Amniotic stem cell (primary cell): ENCODE measurements at regions not wholly inside any gene's neighbourhood (a gene's known extent, or its start where the extent isn't known, plus 50 kb on each side); places are given as distances from the start of the nearest gene placed in this dataset.
A peak's percentile ranks its signal among the peaks of the same experiment; 100 is the strongest.

Source experiments
- DNase-seq: peaks from one replicate; lab custom pipeline; 2025; lab: John Stamatoyannopoulos, UW

GRCh38 chr14:65356327-65356836 is 56.1 kb upstream of the FUT8 start:
- DNase-seq = peak; percentile 57

- no peak for DNase-seq
Measured at GRCh38 chr14:65357113-65357512, 55.4 kb upstream of the FUT8 start.

- no peak for DNase-seq
Measured at GRCh38 chr14:65357689-65358088, 54.8 kb upstream of the FUT8 start.

GRCh38 chr14:65359503-65359902 is 53.0 kb upstream of the FUT8 start:
- no peak for DNase-seq

- no peak for DNase-seq
Measured at GRCh38 chr14:65360144-65360784, 52.3 kb upstream of the FUT8 start.

- no peak for DNase-seq
Measured at GRCh38 chr14:65361920-65362319, 50.6 kb upstream of the FUT8 start.
